GM12878 (cell line): ENCODE measurements at regions not wholly inside any gene's neighbourhood (a gene's known extent, or its start where the extent isn't known, plus 50 kb on each side); places are given as distances from the start of the nearest gene placed in this dataset.

ENCODE experiments used
- ATAC-seq: fragments of 200-7000 bp; cut with Tn5 transposase; 3 replicates; pipeline ENCODE4 v1.9.1; 2020; ENCODE audit warnings: mild to moderate bottlenecking, moderate library complexity
- BruUV-seq: library from RNA; stranded (reverse); fragments of 400-500 nt; replicated peaks from 2 replicates; lab custom pipeline; 2021; lab: Mats Ljungman, UMichigan
- CTCF ChIA-PET: fragments of 300-600 bp; sonication (Branson Sonifier 250); formaldehyde crosslinking; extraction: SDS; loops from one replicate; lab custom pipeline; 2021; ENCODE audit warnings: inconsistent platforms; lab: Yijun Ruan, JAX
- POLR2A ChIA-PET: fragments of 350-600 bp; formaldehyde crosslinking; extraction: SDS; loops from one replicate; lab custom pipeline; 2021; ENCODE audit warnings: inconsistent platforms; lab: Charles Lee
- RAD21 ChIA-PET: fragments of 300-600 bp; sonication (Branson Sonifier 250); formaldehyde crosslinking; loops from one replicate; lab custom pipeline; 2023; ENCODE audit warnings: antibody characterized with exemption; ENCODE audit not compliant: unreplicated experiment; lab: Charles Lee
- SMC1A ChIA-PET: fragments of 300-600 bp; sonication (Branson Sonifier 250); formaldehyde crosslinking; loops from one replicate; lab custom pipeline; 2023; ENCODE audit not compliant: unreplicated experiment, uncharacterized antibody; lab: Charles Lee
- DNase-seq: peaks from one replicate; pipeline ENCODE4 v3.0.0-alpha.2; 2011; ENCODE audit warnings: low read depth, low spot score
- FAIRE-seq: peaks from 3 replicates; lab custom pipeline; 2011; peaks lifted over from hg19 to GRCh38; lab: Jason Lieb, UNC
- H2AFZ ChIP-seq: 2 replicates; pipeline ENCODE4 v1.6.0; 2011; ENCODE audit warnings: low read depth, low read length, control low read depth; ENCODE audit not compliant: control insufficient read depth
- H3K27ac ChIP-seq: 2 replicates; pipeline ENCODE4 v1.5.1; 2011; ENCODE audit warnings: control low read depth; ENCODE audit not compliant: control insufficient read depth, insufficient read depth
- H3K27me3 ChIP-seq, 2 experiments: replicated peaks in 1 of 2; 2 replicates each; pipeline versions ENCODE4 v1.6.0 to v1.6.1; 2011; ENCODE audit warnings: low read length in 1 of 2; ENCODE audit not compliant: control insufficient read depth in 2 of 2, insufficient read depth in 2 of 2
- H3K36me3 ChIP-seq, 2 experiments: 2 replicates each; pipeline ENCODE4 v1.5.1; 2011; ENCODE audit warnings: low read length in 1 of 2; ENCODE audit not compliant: control insufficient read depth in 2 of 2, insufficient read depth in 2 of 2
- H3K4me1 ChIP-seq: 2 replicates; pipeline ENCODE4 v1.6.1; 2011; ENCODE audit warnings: mild to moderate bottlenecking, low read length, moderate library complexity, mixed read lengths; ENCODE audit not compliant: control insufficient read depth, insufficient read depth
- H3K4me2 ChIP-seq: 2 replicates; pipeline ENCODE4 v1.6.0; 2011; ENCODE audit warnings: control low read depth; ENCODE audit not compliant: control insufficient read depth, insufficient read depth
- H3K4me3 ChIP-seq: fragments of 200-600 bp; sonication (generic); 2 replicates; pipeline ENCODE4 v1.5.1; 2016
- H3K79me2 ChIP-seq: 2 replicates; pipeline ENCODE4 v1.6.0; 2011; ENCODE audit warnings: low read length; ENCODE audit not compliant: control insufficient read depth, insufficient read depth
- H3K9ac ChIP-seq: 2 replicates; pipeline ENCODE4 v1.8.0; 2011; ENCODE audit warnings: low read length, control low read depth, mixed read lengths; ENCODE audit not compliant: control insufficient read depth, insufficient read depth
- H3K9me3 ChIP-seq: replicated peaks from 3 replicates; pipeline ENCODE4 v1.5.1; 2011; ENCODE audit warnings: mild to moderate bottlenecking, low read length; ENCODE audit not compliant: control insufficient read depth, insufficient read depth
- H4K20me1 ChIP-seq: 2 replicates; pipeline ENCODE4 v1.6.0; 2011; ENCODE audit not compliant: control insufficient read depth, insufficient read depth
- MYB ChIP-seq: fragments of 150-350 bp; IDR thresholded peaks from 2 replicates; pipeline ENCODE4 v1.6.1; 2014; ENCODE audit warnings: mild to moderate bottlenecking, low read depth, low read length, borderline replicate concordance
- MYC ChIP-seq: IDR thresholded peaks from 2 replicates; pipeline ENCODE4 v1.6.1; 2011; ENCODE audit warnings: mild to moderate bottlenecking, low read length, moderate library complexity, inconsistent platforms; ENCODE audit not compliant: insufficient read depth, insufficient replicate concordance, insufficient read length, severe bottlenecking
- ZNF384 ChIP-seq: IDR thresholded peaks from 2 replicates; pipeline ENCODE4 v1.6.1; 2012; ENCODE audit warnings: low read depth, mild to moderate bottlenecking, low read length, improper control_type of control experiment, borderline replicate concordance
- WGBS: methylation state at CpG from one replicate; pipeline ENCODE4 v1.1.6; 2016; ENCODE audit warnings: low lambda C conversion rate; ENCODE audit not compliant: insufficient replicate concordance, insufficient coverage; ENCODE audit errors: missing lambda C conversion rate; 5-methylcytosine and 5-hydroxymethylcytosine counted together
- in situ Hi-C: fragments of 300-500 bp; cut with MboI; formaldehyde crosslinking; loops from 9 replicates; pipeline ENCODE4 v1.14.3; 2018; ENCODE audit warnings: mixed read lengths
- intact Hi-C: fragments of 100-400 bp; cut with micrococcal nuclease; formaldehyde crosslinking; loops from one replicate; pipeline ENCODE4 v1.14.2; 2022; ENCODE audit not compliant: unreplicated experiment
- TF ChIP-seq, protein P1 (sequence below): fragments of 450-650 bp; IDR thresholded peaks from 2 replicates; pipeline ENCODE4 v1.6.1; 2018; ENCODE audit warnings: mild to moderate bottlenecking, low read depth, moderate library complexity; ENCODE audit not compliant: partially characterized antibody
- TF ChIP-seq, protein P2 (sequence below): fragments of 450-650 bp; IDR thresholded peaks from 2 replicates; pipeline ENCODE4 v1.6.1; 2017; ENCODE audit warnings: mild to moderate bottlenecking
- TF ChIP-seq, protein P3 (sequence below): fragments of 450-650 bp; IDR thresholded peaks from 2 replicates; pipeline ENCODE4 v1.6.1; 2017; ENCODE audit warnings: antibody characterized with exemption, mild to moderate bottlenecking, moderate library complexity
- TF ChIP-seq, protein P4 (sequence below): fragments of 450-650 bp; formaldehyde crosslinking; IDR thresholded peaks from 2 replicates; pipeline ENCODE4 v1.5.0; 2022; ENCODE audit warnings: mild to moderate bottlenecking, missing genetic modification characterization

DNA sequence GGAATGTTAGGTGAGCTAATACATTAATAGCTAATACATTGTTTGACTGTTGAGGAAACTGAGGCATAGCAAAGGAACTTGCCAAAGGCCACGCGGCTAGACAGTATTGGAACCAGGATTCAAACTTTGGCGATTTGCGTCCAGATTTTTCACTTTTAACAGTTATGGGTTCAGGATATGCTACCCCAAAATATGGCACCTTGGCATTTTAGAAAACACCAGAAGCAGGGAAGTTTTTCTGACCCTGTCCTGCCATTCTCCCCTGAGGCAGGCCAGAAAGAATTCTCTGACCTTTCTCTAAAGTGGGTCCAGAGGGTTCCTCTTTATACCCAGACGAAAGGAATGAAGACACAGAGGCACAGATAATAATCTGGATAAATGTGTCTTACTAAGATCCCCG lies 166.9 kb downstream of the MYCN start (continued):
- TF ChIP-seq, protein P1, sequence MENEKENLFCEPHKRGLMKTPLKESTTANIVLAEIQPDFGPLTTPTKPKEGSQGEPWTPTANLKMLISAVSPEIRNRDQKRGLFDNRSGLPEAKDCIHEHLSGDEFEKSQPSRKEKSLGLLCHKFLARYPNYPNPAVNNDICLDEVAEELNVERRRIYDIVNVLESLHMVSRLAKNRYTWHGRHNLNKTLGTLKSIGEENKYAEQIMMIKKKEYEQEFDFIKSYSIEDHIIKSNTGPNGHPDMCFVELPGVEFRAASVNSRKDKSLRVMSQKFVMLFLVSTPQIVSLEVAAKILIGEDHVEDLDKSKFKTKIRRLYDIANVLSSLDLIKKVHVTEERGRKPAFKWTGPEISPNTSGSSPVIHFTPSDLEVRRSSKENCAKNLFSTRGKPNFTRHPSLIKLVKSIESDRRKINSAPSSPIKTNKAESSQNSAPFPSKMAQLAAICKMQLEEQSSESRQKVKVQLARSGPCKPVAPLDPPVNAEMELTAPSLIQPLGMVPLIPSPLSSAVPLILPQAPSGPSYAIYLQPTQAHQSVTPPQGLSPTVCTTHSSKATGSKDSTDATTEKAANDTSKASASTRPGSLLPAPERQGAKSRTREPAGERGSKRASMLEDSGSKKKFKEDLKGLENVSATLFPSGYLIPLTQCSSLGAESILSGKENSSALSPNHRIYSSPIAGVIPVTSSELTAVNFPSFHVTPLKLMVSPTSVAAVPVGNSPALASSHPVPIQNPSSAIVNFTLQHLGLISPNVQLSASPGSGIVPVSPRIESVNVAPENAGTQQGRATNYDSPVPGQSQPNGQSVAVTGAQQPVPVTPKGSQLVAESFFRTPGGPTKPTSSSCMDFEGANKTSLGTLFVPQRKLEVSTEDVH = no peak
- TF ChIP-seq, protein P2, sequence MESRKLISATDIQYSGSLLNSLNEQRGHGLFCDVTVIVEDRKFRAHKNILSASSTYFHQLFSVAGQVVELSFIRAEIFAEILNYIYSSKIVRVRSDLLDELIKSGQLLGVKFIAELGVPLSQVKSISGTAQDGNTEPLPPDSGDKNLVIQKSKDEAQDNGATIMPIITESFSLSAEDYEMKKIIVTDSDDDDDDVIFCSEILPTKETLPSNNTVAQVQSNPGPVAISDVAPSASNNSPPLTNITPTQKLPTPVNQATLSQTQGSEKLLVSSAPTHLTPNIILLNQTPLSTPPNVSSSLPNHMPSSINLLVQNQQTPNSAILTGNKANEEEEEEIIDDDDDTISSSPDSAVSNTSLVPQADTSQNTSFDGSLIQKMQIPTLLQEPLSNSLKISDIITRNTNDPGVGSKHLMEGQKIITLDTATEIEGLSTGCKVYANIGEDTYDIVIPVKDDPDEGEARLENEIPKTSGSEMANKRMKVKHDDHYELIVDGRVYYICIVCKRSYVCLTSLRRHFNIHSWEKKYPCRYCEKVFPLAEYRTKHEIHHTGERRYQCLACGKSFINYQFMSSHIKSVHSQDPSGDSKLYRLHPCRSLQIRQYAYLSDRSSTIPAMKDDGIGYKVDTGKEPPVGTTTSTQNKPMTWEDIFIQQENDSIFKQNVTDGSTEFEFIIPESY = no peak
- TF ChIP-seq ZNF384 = no peak

DNA sequence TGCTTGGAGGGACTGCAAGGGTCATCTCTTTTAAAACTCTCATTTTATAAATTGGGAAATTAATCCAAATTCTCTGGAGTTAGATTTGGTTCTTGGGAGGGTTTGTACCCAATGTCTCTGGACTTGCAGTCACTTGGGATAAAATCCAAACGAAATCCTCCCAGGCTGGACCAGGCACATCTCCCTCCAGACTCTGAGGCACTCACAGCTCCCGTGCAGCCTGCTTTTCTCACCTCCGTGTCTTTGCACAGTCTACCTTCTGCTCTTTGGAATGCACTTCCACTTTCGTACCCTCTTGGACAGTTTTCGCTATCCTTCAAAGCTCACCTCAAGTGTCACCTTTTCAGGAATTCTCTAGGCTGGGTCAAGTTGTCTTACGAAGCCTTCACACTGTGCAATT lies 166.3 kb downstream of the MYCN start:
- no TSS peak for BruUV-seq
- no peak for ATAC-seq
- TF ChIP-seq MYB (no peak), MYC (no peak)
- TF ChIP-seq, protein P3, sequence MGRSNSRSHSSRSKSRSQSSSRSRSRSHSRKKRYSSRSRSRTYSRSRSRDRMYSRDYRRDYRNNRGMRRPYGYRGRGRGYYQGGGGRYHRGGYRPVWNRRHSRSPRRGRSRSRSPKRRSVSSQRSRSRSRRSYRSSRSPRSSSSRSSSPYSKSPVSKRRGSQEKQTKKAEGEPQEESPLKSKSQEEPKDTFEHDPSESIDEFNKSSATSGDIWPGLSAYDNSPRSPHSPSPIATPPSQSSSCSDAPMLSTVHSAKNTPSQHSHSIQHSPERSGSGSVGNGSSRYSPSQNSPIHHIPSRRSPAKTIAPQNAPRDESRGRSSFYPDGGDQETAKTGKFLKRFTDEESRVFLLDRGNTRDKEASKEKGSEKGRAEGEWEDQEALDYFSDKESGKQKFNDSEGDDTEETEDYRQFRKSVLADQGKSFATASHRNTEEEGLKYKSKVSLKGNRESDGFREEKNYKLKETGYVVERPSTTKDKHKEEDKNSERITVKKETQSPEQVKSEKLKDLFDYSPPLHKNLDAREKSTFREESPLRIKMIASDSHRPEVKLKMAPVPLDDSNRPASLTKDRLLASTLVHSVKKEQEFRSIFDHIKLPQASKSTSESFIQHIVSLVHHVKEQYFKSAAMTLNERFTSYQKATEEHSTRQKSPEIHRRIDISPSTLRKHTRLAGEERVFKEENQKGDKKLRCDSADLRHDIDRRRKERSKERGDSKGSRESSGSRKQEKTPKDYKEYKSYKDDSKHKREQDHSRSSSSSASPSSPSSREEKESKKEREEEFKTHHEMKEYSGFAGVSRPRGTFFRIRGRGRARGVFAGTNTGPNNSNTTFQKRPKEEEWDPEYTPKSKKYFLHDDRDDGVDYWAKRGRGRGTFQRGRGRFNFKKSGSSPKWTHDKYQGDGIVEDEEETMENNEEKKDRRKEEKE = no peak
- TF ChIP-seq, protein P4, sequence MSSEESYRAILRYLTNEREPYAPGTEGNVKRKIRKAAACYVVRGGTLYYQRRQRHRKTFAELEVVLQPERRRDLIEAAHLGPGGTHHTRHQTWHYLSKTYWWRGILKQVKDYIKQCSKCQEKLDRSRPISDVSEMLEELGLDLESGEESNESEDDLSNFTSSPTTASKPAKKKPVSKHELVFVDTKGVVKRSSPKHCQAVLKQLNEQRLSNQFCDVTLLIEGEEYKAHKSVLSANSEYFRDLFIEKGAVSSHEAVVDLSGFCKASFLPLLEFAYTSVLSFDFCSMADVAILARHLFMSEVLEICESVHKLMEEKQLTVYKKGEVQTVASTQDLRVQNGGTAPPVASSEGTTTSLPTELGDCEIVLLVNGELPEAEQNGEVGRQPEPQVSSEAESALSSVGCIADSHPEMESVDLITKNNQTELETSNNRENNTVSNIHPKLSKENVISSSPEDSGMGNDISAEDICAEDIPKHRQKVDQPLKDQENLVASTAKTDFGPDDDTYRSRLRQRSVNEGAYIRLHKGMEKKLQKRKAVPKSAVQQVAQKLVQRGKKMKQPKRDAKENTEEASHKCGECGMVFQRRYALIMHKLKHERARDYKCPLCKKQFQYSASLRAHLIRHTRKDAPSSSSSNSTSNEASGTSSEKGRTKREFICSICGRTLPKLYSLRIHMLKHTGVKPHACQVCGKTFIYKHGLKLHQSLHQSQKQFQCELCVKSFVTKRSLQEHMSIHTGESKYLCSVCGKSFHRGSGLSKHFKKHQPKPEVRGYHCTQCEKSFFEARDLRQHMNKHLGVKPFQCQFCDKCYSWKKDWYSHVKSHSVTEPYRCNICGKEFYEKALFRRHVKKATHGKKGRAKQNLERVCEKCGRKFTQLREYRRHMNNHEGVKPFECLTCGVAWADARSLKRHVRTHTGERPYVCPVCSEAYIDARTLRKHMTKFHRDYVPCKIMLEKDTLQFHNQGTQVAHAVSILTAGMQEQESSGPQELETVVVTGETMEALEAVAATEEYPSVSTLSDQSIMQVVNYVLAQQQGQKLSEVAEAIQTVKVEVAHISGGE (CRISPR knock-in tag) = no peak

More for the DNA sequence above, 166.3 kb downstream of the MYCN start:
- Histone ChIP-seq H3K4me1 (no peaks in the 10 kb centered on the region), H3K4me3 (no peak overlapping the region), H3K4me2 (no peak overlapping the region), H3K36me3 (no peaks in the 10 kb centered on the region), H4K20me1 (no peaks in the 10 kb centered on the region), H3K27ac (no peak overlapping the region), H3K9me3 (no peaks in the 10 kb centered on the region), H3K79me2 (no peaks in the 10 kb centered on the region), H3K27me3 (no peaks in the 10 kb centered on the region; a peak in 1 of 4 replicates), H2AFZ (no peak overlapping the region), H3K9ac (no peak overlapping the region)
- in situ Hi-C loops = no loop called here
- ChIA-PET CTCF (no interaction called here), RAD21 (no interaction called here), SMC1A (no interaction called here), POLR2A (no interaction called here)
- intact Hi-C loops = no loop called here
- DNase-seq (no peak), FAIRE-seq (no peak)
- 20% methylated on average over 6 of the region's 6 CpGs for WGBS
